ENCODE measurements at regions not wholly inside any gene's neighbourhood (a gene's known extent, or its start where the extent isn't known, plus 50 kb on each side); places are given as distances from the start of the nearest gene placed in this dataset.

GRCh38 chr15:93361703-93362102 is 272.7 kb upstream of the RGMA start:
- H3K4me3 ChIP-seq (ENCODE audit: low read depth, low read length) = no peak overlapping the region

GRCh38 chr15:93360976-93361375 is 272.0 kb upstream of the RGMA start:
- no peaks in the 10 kb centered on the region for H3K36me3 ChIP-seq (replicated peaks)
- DNase-seq = no peak
- H3K27me3 ChIP-seq (replicated peaks) = no peaks in the 10 kb centered on the region
- no peak overlapping the region for H3K27ac ChIP-seq
- in situ Hi-C loops (cut with HindIII; ENCODE audit: low pct_ligation_motif_present, low sequenced_read_pairs) = no loop called here
- TF ChIP-seq CTCF (IDR thresholded peaks at IDR 0.05; ENCODE audit: low read depth, low read length, missing control alignments) = no peak
- H3K4me3 ChIP-seq (ENCODE audit: low read depth, low read length) = no peak overlapping the region

More at GRCh38 chr15:93361703-93362102, 272.7 kb upstream of the RGMA start:
- no peaks in the 10 kb centered on the region for H3K27me3 ChIP-seq (replicated peaks)
- TF ChIP-seq CTCF (IDR thresholded peaks at IDR 0.05; ENCODE audit: low read depth, low read length, missing control alignments) = no peak
- H3K27ac ChIP-seq = no peak overlapping the region
- no peaks in the 10 kb centered on the region for H3K36me3 ChIP-seq (replicated peaks)
- no peak for DNase-seq
- in situ Hi-C loops (cut with HindIII; ENCODE audit: low pct_ligation_motif_present, low sequenced_read_pairs) = no loop called here

GRCh38 chr15:93360318-93360717 is 271.3 kb upstream of the RGMA start:
- Histone ChIP-seq H3K4me3 (ENCODE audit: low read depth, low read length) (no peak overlapping the region), H3K27ac (no peak overlapping the region), H3K36me3 (replicated peaks) (no peaks in the 10 kb centered on the region), H3K27me3 (replicated peaks) (no peaks in the 10 kb centered on the region)
- DNase-seq = no peak
- TF ChIP-seq CTCF (IDR thresholded peaks at IDR 0.05; ENCODE audit: low read depth, low read length, missing control alignments) = no peak
- in situ Hi-C loops (cut with HindIII; ENCODE audit: low pct_ligation_motif_present, low sequenced_read_pairs) = no loop called here

GRCh38 chr15:93359425-93360131 is 270.6 kb upstream of the RGMA start:
- in situ Hi-C loops (cut with HindIII; ENCODE audit: low pct_ligation_motif_present, low sequenced_read_pairs) = no loop called here
- Histone ChIP-seq H3K4me3 (ENCODE audit: low read depth, low read length) (no peak overlapping the region), H3K27ac (no peak overlapping the region), H3K27me3 (replicated peaks) (no peaks in the 10 kb centered on the region), H3K36me3 (replicated peaks) (no peaks in the 10 kb centered on the region)
- no peak for TF ChIP-seq CTCF (IDR thresholded peaks at IDR 0.05; ENCODE audit: low read depth, low read length, missing control alignments)
- DNase-seq = no peak

- TF ChIP-seq CTCF (IDR thresholded peaks at IDR 0.05; ENCODE audit: low read depth, low read length, missing control alignments) = no peak
- no peak overlapping the region for H3K27ac ChIP-seq
- in situ Hi-C loops (cut with HindIII; ENCODE audit: low pct_ligation_motif_present, low sequenced_read_pairs) = no loop called here
- no peaks in the 10 kb centered on the region for H3K27me3 ChIP-seq (replicated peaks)
- H3K36me3 ChIP-seq (replicated peaks) = no peaks in the 10 kb centered on the region
- no peak for DNase-seq
- no peak overlapping the region for H3K4me3 ChIP-seq (ENCODE audit: low read depth, low read length)
Measured at GRCh38 chr15:93359060-93359408, 270.0 kb upstream of the RGMA start.

Measured in brain microvascular endothelial cell (primary cell).